CD4-positive, alpha-beta T cell treated with Interleukin-4 for 4 hours (primary cell): ENCODE measurements at regions not wholly inside any gene's neighbourhood (a gene's known extent, or its start where the extent isn't known, plus 50 kb on each side); places are given as distances from the start of the nearest gene placed in this dataset.
A peak's percentile ranks its signal among the peaks of the same experiment; 100 is the strongest.
"Not testable (repeated sequence)": the region's sequence is repeated elsewhere in the genome, so short reads cannot be mapped to it uniquely, and the experiment has no call there.

Experiments
- DNase-seq: peaks from one replicate; pipeline ENCODE4 v3.0.0-alpha.2; 2020

GRCh38 chr9:21708260-21708711 is 94.2 kb upstream of the MTAP start:
- DNase-seq, result no peak

GRCh38 chr9:21708856-21709255 is 93.6 kb upstream of the MTAP start:
- no peak for DNase-seq

DNA sequence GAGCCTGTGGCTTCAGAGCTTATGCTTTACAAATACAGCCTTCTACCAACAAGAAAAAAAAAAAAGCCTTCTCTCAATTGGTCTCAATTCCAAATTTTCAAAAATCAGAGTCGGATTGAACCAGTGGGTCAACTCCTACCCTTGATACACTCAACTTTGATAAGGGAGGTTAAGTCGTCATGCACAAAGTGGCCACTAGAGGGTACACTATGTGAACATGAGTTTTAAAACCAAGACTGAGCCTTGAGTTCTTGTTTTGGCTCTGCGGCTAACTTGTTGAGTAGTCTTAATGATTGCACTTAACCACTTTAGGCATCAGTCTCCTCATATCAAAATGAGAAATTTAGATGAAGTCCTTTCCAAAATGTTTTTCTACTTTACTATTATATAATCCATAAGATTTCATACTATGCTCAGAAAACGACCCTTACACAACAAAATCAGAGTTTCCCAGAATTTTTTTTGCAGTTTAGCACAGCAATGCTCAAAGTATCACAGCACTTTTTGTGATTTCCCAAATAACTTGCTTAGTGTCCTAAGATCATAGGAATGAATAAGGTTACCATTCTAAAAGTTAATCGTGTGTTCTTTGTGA is 92.9 kb upstream of the MTAP start:
- peak; percentile 66 for DNase-seq

GRCh38 chr9:21710548-21711191 is 91.8 kb upstream of the MTAP start:
- peak; percentile 3 for DNase-seq

DNA sequence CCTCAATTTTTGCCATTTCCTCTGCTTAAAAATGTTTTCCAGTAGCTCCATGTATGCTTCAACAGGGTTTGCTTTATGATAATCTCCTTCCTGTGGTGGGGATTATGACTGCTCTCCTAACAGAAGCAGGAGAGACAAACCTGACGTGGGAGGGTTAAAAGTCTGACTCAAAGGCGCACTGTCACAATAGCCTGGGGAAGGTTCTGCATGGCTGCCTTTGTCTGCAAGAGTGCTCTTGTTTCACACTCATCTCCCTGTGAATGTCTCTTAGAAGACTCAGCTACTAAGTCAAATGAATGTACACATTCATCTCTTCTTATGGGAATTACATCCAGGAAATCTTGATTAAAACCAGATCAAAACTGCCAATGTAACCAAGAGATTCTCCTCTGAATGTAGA is 90.9 kb upstream of the MTAP start:
- no peak for DNase-seq

GRCh38 chr9:21715408-21715807 is 87.0 kb upstream of the MTAP start:
- DNase-seq, result no peak

GRCh38 chr9:21720758-21721157 is 81.7 kb upstream of the MTAP start:
- no peak for DNase-seq

- not testable (repeated sequence) for DNase-seq
Measured at GRCh38 chr9:21727411-21727810, 75.0 kb upstream of the MTAP start.

- no peak for DNase-seq
Measured at GRCh38 chr9:21728781-21729180, 73.7 kb upstream of the MTAP start.

- no peak for DNase-seq
Measured at GRCh38 chr9:21729648-21730047, 72.8 kb upstream of the MTAP start.

DNA sequence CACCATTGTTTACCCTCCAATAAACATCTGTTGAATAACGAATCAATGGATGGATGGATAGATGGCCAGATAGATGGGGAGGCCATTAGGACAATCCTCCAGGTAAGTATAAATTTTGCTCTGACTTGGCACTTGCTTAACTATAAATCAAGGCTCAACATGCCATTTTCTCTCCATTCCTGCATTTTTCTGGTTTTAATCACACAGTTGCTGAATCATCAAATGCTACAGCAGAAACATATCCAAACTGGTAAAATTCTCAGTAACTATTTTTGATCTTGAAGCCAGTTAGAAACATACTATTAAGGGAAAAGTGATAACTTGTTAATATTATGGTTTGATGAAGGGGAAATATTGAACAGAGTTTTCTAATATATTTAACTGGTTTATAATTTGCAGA is 71.5 kb upstream of the MTAP start:
- no peak for DNase-seq

- DNase-seq, result no peak
Measured at GRCh38 chr9:21741151-21741550, 61.3 kb upstream of the MTAP start.

- DNase-seq, result no peak
Measured at GRCh38 chr9:21744320-21744719, 58.1 kb upstream of the MTAP start.

- DNase-seq, result no peak
Measured at GRCh38 chr9:21744841-21745240, 57.6 kb upstream of the MTAP start.

- DNase-seq, result no peak
Measured at GRCh38 chr9:21746550-21746949, 55.9 kb upstream of the MTAP start.

DNA sequence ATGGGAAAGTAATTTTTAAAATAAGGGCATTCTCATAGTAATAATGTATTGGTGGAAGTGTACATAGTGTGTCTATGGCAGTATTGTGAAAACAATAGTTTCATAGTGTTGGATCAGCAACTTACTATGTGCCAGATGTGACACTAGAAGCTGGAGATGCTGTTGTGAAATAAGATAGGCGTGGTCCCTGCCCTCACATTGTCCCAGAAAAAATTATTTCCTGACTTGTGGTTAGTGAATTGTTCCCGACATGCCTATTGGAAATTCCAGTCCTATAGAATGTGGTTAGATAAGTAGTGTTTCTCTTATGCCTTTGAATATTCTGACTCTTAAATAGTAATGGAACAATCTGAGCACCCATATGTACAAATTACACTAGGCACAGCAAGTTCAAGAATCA is 55.3 kb upstream of the MTAP start:
- DNase-seq, result no peak

DNA sequence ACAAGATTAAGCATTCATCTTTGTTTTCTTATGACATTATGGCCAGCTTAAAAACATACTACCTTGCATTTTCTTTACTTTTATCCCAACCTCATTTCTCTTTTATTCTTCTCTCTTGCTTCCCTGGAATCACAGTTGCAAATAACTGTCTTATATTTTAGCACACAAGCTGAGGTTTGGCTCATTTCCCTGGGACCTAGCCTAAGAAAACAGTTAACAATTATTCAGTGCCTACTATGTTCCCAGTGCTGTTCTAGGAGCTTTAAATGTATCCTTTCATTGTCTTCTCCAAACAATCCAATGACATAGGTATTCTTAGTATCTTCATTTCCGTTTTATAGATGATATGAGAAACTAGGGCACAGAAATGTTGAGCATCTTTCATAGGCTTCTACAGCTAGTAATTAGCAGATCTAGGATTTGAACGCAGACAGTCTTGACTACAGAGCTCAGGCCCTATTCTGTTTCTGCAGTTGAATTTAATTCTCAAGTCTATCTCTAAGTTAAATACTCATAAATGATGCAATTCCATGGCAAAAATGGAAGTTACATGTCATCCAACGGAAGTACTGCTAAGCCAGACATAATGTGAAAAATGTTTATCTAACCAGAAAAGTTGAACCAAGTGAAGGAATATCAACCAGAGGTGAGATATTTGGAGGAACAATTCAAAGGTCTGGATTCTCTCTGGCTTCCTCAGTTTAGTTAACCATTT is 52.3 kb upstream of the MTAP start:
- no peak for DNase-seq

DNA sequence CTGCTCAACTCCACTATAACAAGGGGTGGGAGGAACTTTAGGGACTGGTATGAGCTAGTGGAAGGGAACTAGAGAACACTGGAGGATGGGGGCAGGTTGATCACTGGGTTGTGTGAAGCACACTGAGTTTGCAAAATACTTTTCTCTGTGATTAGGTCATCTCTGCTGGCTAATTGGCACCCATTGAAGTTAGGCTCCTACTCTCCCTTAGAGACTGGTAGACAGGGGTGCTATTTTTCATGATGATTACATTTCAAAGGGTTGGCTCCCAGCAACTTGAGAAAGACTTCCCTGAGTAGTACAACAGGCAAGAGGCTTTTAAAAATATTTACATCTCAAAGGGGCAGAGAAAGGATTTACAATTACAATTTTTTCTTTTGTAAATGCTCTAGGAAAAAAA is 50.4 kb upstream of the MTAP start:
- DNase-seq, result no peak
